K562 (cell line): ENCODE measurements at regions not wholly inside any gene's neighbourhood (a gene's known extent, or its start where the extent isn't known, plus 50 kb on each side); places are given as distances from the start of the nearest gene placed in this dataset.

ENCODE experiments used
- ATAC-seq: fragments of 200-7000 bp; cut with Tn5 transposase; 3 replicates; pipeline ENCODE4 v1.9.1; 2020; ENCODE audit warnings: moderate library complexity
- BruUV-seq: library from RNA; stranded (reverse); fragments of 400-500 nt; replicated peaks from 2 replicates; lab custom pipeline; 2021; lab: Mats Ljungman, UMichigan
- CTCF ChIA-PET: fragments of 300-600 bp; formaldehyde crosslinking; extraction: SDS; loops from one replicate; lab custom pipeline; 2021; ENCODE audit warnings: low intra/inter-chr PET ratio; lab: Yijun Ruan, JAX
- POLR2A ChIA-PET: fragments of 300-600, 350-650 bp; sonication (Branson Sonifier 250); formaldehyde crosslinking; extraction: SDS; loops from one replicate; lab custom pipeline; 2021; ENCODE audit warnings: antibody characterized with exemption, inconsistent platforms; lab: Yijun Ruan, JAX
- DNase-seq, 4 experiments: peaks; one replicate each; pipeline versions ENCODE4 v3.0.0 to v3.0.0-alpha.2; 2011 to 2018; ENCODE audit warnings: low spot score in 3 of 4, mixed read lengths in 3 of 4; ENCODE audit errors: extremely low read depth in 1 of 4
- FAIRE-seq: peaks from 2 replicates; lab custom pipeline; 2011; peaks lifted over from hg19 to GRCh38; lab: Jason Lieb, UNC
- H2AFZ ChIP-seq: 2 replicates; pipeline ENCODE4 v1.6.0; 2011; ENCODE audit warnings: low read depth, low read length, control low read depth, inconsistent platforms
- H3K27ac ChIP-seq: fragments of 200-600 bp; 3 replicates; pipeline ENCODE4 v1.8.0; 2011; ENCODE audit warnings: low read depth, mild to moderate bottlenecking, control low read depth, inconsistent platforms, low read length, moderate library complexity, mixed read lengths; ENCODE audit errors: extremely low read depth
- H3K27me3 ChIP-seq, 2 experiments: fragments of 300-600 bp in 1 of 2; 2 replicates in 1 of 2; 3 replicates in 1 of 2; pipeline versions ENCODE4 v1.6.0 to v1.8.0; 2011; ENCODE audit warnings: inconsistent platforms in 2 of 2, low read length in 2 of 2, mild to moderate bottlenecking in 1 of 2, mixed read lengths in 1 of 2, moderate library complexity in 1 of 2; ENCODE audit not compliant: control insufficient read depth in 2 of 2, insufficient read depth in 2 of 2
- H3K36me3 ChIP-seq: fragments of 300-600 bp; 3 replicates; pipeline ENCODE4 v1.8.0; 2011; ENCODE audit warnings: mild to moderate bottlenecking, low read length, inconsistent platforms; ENCODE audit not compliant: control insufficient read depth, insufficient read depth
- H3K4me1 ChIP-seq, 2 experiments: fragments of 200-600 bp in 1 of 2; replicated peaks in 1 of 2; 2 replicates in 1 of 2; 3 replicates in 1 of 2; pipeline versions ENCODE4 v1.5.1 to v1.8.0; 2011; ENCODE audit warnings: inconsistent platforms in 2 of 2, low read length in 2 of 2, mild to moderate bottlenecking in 1 of 2, mixed read lengths in 1 of 2, moderate library complexity in 1 of 2; ENCODE audit not compliant: control insufficient read depth in 2 of 2, insufficient read depth in 2 of 2
- H3K4me2 ChIP-seq: 2 replicates; pipeline ENCODE4 v1.6.1; 2011; ENCODE audit warnings: low read length, control low read depth, inconsistent platforms, mixed read lengths; ENCODE audit not compliant: insufficient read depth
- H3K4me3 ChIP-seq: fragments of 200-600 bp; sonication (generic), shearing (Covaris generic); 2 replicates; pipeline ENCODE4 v1.5.1; 2016; ENCODE audit warnings: control low read depth, inconsistent platforms
- H3K79me2 ChIP-seq: fragments of 200-600 bp; 3 replicates; pipeline ENCODE4 v1.8.0; 2011; ENCODE audit warnings: low read length, inconsistent platforms; ENCODE audit not compliant: control insufficient read depth, insufficient read depth
- H3K9ac ChIP-seq, 2 experiments: 2 replicates each; pipeline versions ENCODE4 v1.6.0 to v1.6.1; 2011; ENCODE audit warnings: low read depth in 2 of 2, low read length in 2 of 2, control low read depth in 1 of 2, inconsistent platforms in 1 of 2, mild to moderate bottlenecking in 1 of 2, mixed read lengths in 1 of 2; ENCODE audit not compliant: insufficient read depth in 1 of 2
- H3K9me1 ChIP-seq: one replicate; pipeline ENCODE4 v1.6.0; 2011; ENCODE audit warnings: inconsistent platforms, mild to moderate bottlenecking, low read length, moderate library complexity; ENCODE audit not compliant: control insufficient read depth, insufficient read depth
- H3K9me3 ChIP-seq: replicated peaks from 2 replicates; pipeline ENCODE4 v1.5.1; 2011; ENCODE audit warnings: low read depth, low read length, inconsistent platforms; ENCODE audit not compliant: control insufficient read depth, insufficient read depth
- H4K20me1 ChIP-seq: replicated peaks from 2 replicates; pipeline ENCODE4 v1.6.1; 2011; ENCODE audit warnings: low read length, inconsistent platforms, mixed read lengths; ENCODE audit not compliant: control insufficient read depth, insufficient read depth
- BCL6 ChIP-seq: fragments of 250-450 bp; sonication (Bioruptor Pico); IDR thresholded peaks from 2 replicates; pipeline ENCODE4 v1.4.0; 2020
- BCOR ChIP-seq: fragments of 450-650 bp; IDR thresholded peaks from 2 replicates; pipeline ENCODE4 v1.6.1; 2016
- CBFA2T2 ChIP-seq: fragments of 450-650 bp; conservative IDR thresholded peaks from 2 replicates; pipeline ENCODE4 v1.6.1; 2017; ENCODE audit warnings: mild to moderate bottlenecking
- NFATC3 ChIP-seq: fragments of 450-650 bp; IDR thresholded peaks from 2 replicates; pipeline ENCODE4 v1.6.1; 2017; ENCODE audit warnings: mild to moderate bottlenecking
- PHB ChIP-seq: fragments of 250-450 bp; sonication (Bioruptor Pico); IDR thresholded peaks from 2 replicates; pipeline ENCODE4 v1.5.0; 2021
- SMARCE1 ChIP-seq: fragments of 450-650 bp; IDR thresholded peaks from 2 replicates; pipeline ENCODE4 v1.7.1; 2016; ENCODE audit warnings: mild to moderate bottlenecking
- SRF ChIP-seq, 2 experiments: fragments of 250-450, 450-650 bp in 1 of 2; sonication (Bioruptor Pico) in 1 of 2; sonication (generic) in 1 of 2; formaldehyde crosslinking; IDR thresholded peaks; 2 replicates each; pipeline versions ENCODE4 v1.5.0 to v1.5.1; 2020 to 2022; ENCODE audit warnings: mild to moderate bottlenecking in 1 of 2, missing genetic modification reagents in 1 of 2
- ZC3H11A ChIP-seq: IDR thresholded peaks from 2 replicates; pipeline ENCODE4 v1.6.1; 2012; ENCODE audit warnings: low read depth, low read length, improper control_type of control experiment
- ZNF175 ChIP-seq: fragments of 200-800 bp; sonication (Bioruptor generic); IDR thresholded peaks from 2 replicates; pipeline ENCODE4 v1.6.1; 2016; ENCODE audit warnings: low read depth, mild to moderate bottlenecking, missing genetic modification characterization, missing compliant biosample characterization
- ZNF3 ChIP-seq: fragments of 250-450 bp; sonication (Bioruptor Pico); IDR thresholded peaks from 2 replicates; pipeline ENCODE4 v1.5.0; 2021; ENCODE audit warnings: mild to moderate bottlenecking, moderate library complexity
- ZNF311 ChIP-seq: fragments of 250-450 bp; sonication (Bioruptor Pico); IDR thresholded peaks from 2 replicates; pipeline ENCODE4 v1.4.0; 2020; ENCODE audit warnings: mild to moderate bottlenecking, moderate library complexity
- WGBS: fragments of 100-300 bp; shearing (Covaris generic); methylation state at CpG from one replicate; pipeline ENCODE4 v1.1.6; 2016; ENCODE audit warnings: low coverage, mixed read lengths; ENCODE audit not compliant: insufficient coverage; ENCODE audit errors: missing lambda C conversion rate; 5-methylcytosine and 5-hydroxymethylcytosine counted together
- in situ Hi-C: fragments of 300-500 bp; cut with MboI; formaldehyde crosslinking; loops from 4 replicates; pipeline ENCODE4 v1.15.0; 2018; ENCODE audit warnings: inconsistent platforms, mixed read lengths
- intact Hi-C: fragments of 100-400 bp; cut with micrococcal nuclease; formaldehyde crosslinking; loops from 2 replicates; pipeline ENCODE4 v1.14.2; 2022
- TF ChIP-seq, protein P1 (sequence below): fragments of 250-450 bp; sonication (Bioruptor Pico); IDR thresholded peaks from 2 replicates; pipeline ENCODE4 v1.6.1; 2021; ENCODE audit warnings: mild to moderate bottlenecking
- TF ChIP-seq, protein P2 (sequence below): fragments of 150-350 bp; conservative IDR thresholded peaks from 2 replicates; pipeline ENCODE4 v1.6.1; 2014; ENCODE audit warnings: low read length
- TF ChIP-seq, protein P3 (sequence below): sonication (generic); formaldehyde crosslinking; IDR thresholded peaks from 2 replicates; pipeline ENCODE4 v1.8.0; 2022; ENCODE audit warnings: mild to moderate bottlenecking, missing genetic modification reagents
- TF ChIP-seq, protein P4 (sequence below): fragments of 450-650 bp; IDR thresholded peaks from 2 replicates; pipeline ENCODE4 v1.7.0; 2016; ENCODE audit warnings: borderline replicate concordance

DNA sequence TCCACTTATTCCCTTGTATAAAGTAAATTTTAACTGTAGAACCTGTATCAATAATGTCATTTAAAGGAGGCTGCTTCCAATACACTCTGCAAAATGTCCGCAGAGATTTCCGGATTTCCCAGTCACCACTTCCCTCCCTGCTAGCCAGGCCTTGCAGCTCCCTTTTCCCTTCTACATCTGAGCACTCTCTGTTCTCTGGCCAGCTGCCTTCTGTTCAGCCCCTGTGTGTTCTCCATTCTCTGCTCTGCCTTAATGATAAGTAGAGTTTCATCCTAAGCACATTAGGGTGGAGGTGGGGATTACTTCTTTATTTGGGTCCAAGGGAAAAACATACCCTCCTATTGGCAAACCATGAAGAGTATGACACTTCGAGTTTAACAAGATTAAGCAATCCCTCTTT is 719.6 kb upstream of the WWC1 start (continued):
- TF ChIP-seq, protein P1, sequence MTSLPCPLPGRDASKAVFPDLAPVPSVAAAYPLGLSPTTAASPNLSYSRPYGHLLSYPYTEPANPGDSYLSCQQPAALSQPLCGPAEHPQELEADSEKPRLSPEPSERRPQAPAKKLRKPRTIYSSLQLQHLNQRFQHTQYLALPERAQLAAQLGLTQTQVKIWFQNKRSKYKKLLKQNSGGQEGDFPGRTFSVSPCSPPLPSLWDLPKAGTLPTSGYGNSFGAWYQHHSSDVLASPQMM (CRISPR knock-in tag): no peak

DNA sequence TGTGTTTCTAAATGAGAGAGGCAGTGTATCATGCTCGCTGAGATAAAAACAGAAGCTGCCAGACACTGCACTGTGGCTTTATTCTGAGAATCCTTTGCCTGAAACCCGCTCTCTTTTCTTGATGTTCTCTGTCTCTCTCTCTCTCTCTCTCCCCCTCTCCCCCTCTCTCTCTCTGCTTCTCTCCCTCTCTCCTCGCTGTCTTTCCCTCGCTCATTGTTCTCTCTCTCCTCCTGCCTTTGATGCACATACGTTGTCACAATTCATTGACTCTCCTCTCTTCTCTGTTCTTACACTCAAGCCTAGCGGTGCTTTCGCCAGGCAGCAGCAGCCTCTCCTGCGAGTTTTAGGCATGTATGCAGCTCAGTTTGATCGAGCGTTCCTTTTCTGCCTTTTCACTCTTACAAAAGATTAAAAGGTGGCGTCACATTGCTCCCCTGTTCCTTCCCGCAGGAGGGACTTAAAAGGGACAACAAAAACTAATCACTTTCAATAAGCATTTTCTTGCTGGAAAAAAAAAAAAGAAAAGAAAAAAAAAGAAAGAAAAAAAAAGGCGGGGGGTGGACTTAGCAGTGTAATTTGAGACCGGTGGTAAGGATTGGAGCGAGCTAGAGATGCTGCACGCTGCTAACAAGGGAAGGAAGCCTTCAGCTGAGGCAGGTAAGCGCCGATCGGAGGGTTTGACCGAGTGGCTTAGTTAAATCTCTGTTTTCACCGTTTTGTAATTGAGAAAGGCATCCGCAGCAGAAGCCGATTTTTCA is 717.9 kb upstream of the WWC1 start:
- H3K9ac ChIP-seq: no peak overlapping the region
- H3K9me1 ChIP-seq: no peaks in the 10 kb centered on the region
- H3K27me3 ChIP-seq: no peaks in the 10 kb centered on the region
- intact Hi-C loops (no loop called here), in situ Hi-C loops (no loop called here)
- WGBS: 3% methylated on average over 22 of the region's 23 CpGs
- H3K9me3 ChIP-seq: no peaks in the 10 kb centered on the region
- DNase-seq (no peak), FAIRE-seq (no peak), ATAC-seq (no peak)
- no peaks in the 10 kb centered on the region for H3K79me2 ChIP-seq
- BruUV-seq: no TSS peak
- no peaks in the 10 kb centered on the region for H3K4me1 ChIP-seq
- H3K4me2 ChIP-seq: no peak overlapping the region
- H4K20me1 ChIP-seq: no peaks in the 10 kb centered on the region
- CTCF ChIA-PET: no interaction called here
- POLR2A ChIA-PET: no interaction called here
- H3K36me3 ChIP-seq: no peaks in the 10 kb centered on the region
- H3K27ac ChIP-seq: no peak overlapping the region
- H2AFZ ChIP-seq: no peak overlapping the region
- no peak overlapping the region for H3K4me3 ChIP-seq
- TF ChIP-seq, protein P2, sequence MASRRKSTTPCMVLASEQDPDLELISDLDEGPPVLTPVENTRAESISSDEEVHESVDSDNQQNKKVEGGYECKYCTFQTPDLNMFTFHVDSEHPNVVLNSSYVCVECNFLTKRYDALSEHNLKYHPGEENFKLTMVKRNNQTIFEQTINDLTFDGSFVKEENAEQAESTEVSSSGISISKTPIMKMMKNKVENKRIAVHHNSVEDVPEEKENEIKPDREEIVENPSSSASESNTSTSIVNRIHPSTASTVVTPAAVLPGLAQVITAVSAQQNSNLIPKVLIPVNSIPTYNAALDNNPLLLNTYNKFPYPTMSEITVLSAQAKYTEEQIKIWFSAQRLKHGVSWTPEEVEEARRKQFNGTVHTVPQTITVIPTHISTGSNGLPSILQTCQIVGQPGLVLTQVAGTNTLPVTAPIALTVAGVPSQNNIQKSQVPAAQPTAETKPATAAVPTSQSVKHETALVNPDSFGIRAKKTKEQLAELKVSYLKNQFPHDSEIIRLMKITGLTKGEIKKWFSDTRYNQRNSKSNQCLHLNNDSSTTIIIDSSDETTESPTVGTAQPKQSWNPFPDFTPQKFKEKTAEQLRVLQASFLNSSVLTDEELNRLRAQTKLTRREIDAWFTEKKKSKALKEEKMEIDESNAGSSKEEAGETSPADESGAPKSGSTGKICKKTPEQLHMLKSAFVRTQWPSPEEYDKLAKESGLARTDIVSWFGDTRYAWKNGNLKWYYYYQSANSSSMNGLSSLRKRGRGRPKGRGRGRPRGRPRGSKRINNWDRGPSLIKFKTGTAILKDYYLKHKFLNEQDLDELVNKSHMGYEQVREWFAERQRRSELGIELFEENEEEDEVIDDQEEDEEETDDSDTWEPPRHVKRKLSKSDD: no peak
- TF ChIP-seq ZNF3: no peak
- TF ChIP-seq SRF (CRISPR knock-in tag; IDR thresholded peaks at IDR 0.05): no peak
- TF ChIP-seq SMARCE1: no peak
- TF ChIP-seq, protein P3, sequence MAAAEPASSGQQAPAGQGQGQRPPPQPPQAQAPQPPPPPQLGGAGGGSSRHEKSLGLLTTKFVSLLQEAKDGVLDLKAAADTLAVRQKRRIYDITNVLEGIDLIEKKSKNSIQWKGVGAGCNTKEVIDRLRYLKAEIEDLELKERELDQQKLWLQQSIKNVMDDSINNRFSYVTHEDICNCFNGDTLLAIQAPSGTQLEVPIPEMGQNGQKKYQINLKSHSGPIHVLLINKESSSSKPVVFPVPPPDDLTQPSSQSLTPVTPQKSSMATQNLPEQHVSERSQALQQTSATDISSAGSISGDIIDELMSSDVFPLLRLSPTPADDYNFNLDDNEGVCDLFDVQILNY (CRISPR knock-in tag): no peak
- TF ChIP-seq CBFA2T2: no peak
- no peak for TF ChIP-seq ZNF311
- TF ChIP-seq, protein P4, sequence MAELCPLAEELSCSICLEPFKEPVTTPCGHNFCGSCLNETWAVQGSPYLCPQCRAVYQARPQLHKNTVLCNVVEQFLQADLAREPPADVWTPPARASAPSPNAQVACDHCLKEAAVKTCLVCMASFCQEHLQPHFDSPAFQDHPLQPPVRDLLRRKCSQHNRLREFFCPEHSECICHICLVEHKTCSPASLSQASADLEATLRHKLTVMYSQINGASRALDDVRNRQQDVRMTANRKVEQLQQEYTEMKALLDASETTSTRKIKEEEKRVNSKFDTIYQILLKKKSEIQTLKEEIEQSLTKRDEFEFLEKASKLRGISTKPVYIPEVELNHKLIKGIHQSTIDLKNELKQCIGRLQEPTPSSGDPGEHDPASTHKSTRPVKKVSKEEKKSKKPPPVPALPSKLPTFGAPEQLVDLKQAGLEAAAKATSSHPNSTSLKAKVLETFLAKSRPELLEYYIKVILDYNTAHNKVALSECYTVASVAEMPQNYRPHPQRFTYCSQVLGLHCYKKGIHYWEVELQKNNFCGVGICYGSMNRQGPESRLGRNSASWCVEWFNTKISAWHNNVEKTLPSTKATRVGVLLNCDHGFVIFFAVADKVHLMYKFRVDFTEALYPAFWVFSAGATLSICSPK: no peak
- no peak for TF ChIP-seq NFATC3
- TF ChIP-seq BCOR: no peak
- no peak for TF ChIP-seq BCL6
- no peak for TF ChIP-seq ZNF175 (CRISPR knock-in tag)
- TF ChIP-seq ZC3H11A: no peak
- no peak for TF ChIP-seq PHB (CRISPR knock-in tag)
